ENCODE measurements at regions not wholly inside any gene's neighbourhood (a gene's known extent, or its start where the extent isn't known, plus 50 kb on each side); places are given as distances from the start of the nearest gene placed in this dataset.

- no peak for DNase-seq
These were observed 139.5 kb downstream of the DAD1 start for GRCh38 chr14:22449600-22449905.

- no peak for DNase-seq
These were observed 140.0 kb downstream of the DAD1 start for GRCh38 chr14:22448905-22449599.

GRCh38 chr14:22448035-22448904 is 140.8 kb downstream of the DAD1 start:
- DNase-seq: no peak

GRCh38 chr14:22438742-22439141 is 150.3 kb downstream of the DAD1 start:
- DNase-seq: no peak

GRCh38 chr14:22434901-22435550 is 154.0 kb downstream of the DAD1 start:
- no peak for DNase-seq

- DNase-seq: no peak
These were observed 155.0 kb downstream of the DAD1 start for GRCh38 chr14:22434030-22434429.

GRCh38 chr14:22433069-22433468 is 156.0 kb downstream of the DAD1 start:
- DNase-seq: no peak

- DNase-seq: peak; percentile 28 to 86
These were observed 156.6 kb downstream of the DAD1 start for GRCh38 chr14:22432348-22432976.

- DNase-seq: no peak
These were observed 159.3 kb downstream of the DAD1 start for GRCh38 chr14:22429546-22430294.

GRCh38 chr14:22428700-22429291 is 160.2 kb downstream of the DAD1 start:
- no peak for DNase-seq

- no peak for DNase-seq
These were observed 161.2 kb downstream of the DAD1 start for GRCh38 chr14:22427771-22428231.

GRCh38 chr14:22426711-22427110 is 162.3 kb downstream of the DAD1 start:
- DNase-seq: no peak

- no peak for DNase-seq
These were observed 165.1 kb downstream of the DAD1 start for GRCh38 chr14:22423958-22424357.

- no peak for DNase-seq
These were observed 166.8 kb downstream of the DAD1 start for GRCh38 chr14:22422238-22422637.

- no peak for DNase-seq
These were observed 168.3 kb downstream of the DAD1 start for GRCh38 chr14:22420598-22421186.

GRCh38 chr14:22419620-22420019 is 169.4 kb downstream of the DAD1 start:
- no peak for DNase-seq

GRCh38 chr14:22418631-22419030 is 170.4 kb downstream of the DAD1 start:
- no peak for DNase-seq

- DNase-seq: no peak
These were observed 171.1 kb downstream of the DAD1 start for GRCh38 chr14:22417914-22418313.

GRCh38 chr14:22416193-22416592 is 172.8 kb downstream of the DAD1 start:
- DNase-seq: no peak

GRCh38 chr14:22415605-22415959 is 173.4 kb downstream of the DAD1 start:
- no peak for DNase-seq

- no peak for DNase-seq
These were observed 174.0 kb downstream of the DAD1 start for GRCh38 chr14:22414876-22415604.
